Stomach (tissue), 4 donors: ENCODE measurements at regions not wholly inside any gene's neighbourhood (a gene's known extent, or its start where the extent isn't known, plus 50 kb on each side); places are given as distances from the start of the nearest gene placed in this dataset.

Source experiments
- POLR2A ChIP-seq, 4 donors: fragments of 450-650 bp; IDR thresholded peaks; one replicate each; pipeline ENCODE4 v1.6.1; 2016; ENCODE audit warnings: antibody characterized with exemption in 4 of 4, control low read depth in 2 of 4, mild to moderate bottlenecking in 1 of 4, moderate library complexity in 1 of 4
- POLR2AphosphoS5 ChIP-seq, 3 donors: sonication (generic); formaldehyde crosslinking; IDR thresholded peaks; one replicate each; pipeline ENCODE4 v1.6.1; 2016; ENCODE audit warnings: antibody characterized with exemption in 3 of 3
- TF ChIP-seq, protein P1 (sequence below), 7 experiments: fragments of 450-650 bp in 4 of 7; fragments of 200-600 bp in 3 of 7; sonication (generic) in 3 of 7; IDR thresholded peaks; one replicate each; pipeline ENCODE4 v1.5.1; 2016 to 2019; ENCODE audit warnings: antibody characterized with exemption in 7 of 7, control low read depth in 2 of 7, mild to moderate bottlenecking in 1 of 7

- TF ChIP-seq, protein P1, sequence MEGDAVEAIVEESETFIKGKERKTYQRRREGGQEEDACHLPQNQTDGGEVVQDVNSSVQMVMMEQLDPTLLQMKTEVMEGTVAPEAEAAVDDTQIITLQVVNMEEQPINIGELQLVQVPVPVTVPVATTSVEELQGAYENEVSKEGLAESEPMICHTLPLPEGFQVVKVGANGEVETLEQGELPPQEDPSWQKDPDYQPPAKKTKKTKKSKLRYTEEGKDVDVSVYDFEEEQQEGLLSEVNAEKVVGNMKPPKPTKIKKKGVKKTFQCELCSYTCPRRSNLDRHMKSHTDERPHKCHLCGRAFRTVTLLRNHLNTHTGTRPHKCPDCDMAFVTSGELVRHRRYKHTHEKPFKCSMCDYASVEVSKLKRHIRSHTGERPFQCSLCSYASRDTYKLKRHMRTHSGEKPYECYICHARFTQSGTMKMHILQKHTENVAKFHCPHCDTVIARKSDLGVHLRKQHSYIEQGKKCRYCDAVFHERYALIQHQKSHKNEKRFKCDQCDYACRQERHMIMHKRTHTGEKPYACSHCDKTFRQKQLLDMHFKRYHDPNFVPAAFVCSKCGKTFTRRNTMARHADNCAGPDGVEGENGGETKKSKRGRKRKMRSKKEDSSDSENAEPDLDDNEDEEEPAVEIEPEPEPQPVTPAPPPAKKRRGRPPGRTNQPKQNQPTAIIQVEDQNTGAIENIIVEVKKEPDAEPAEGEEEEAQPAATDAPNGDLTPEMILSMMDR (IDR thresholded peaks at IDR 0.05), result no peak
- no peak for TF ChIP-seq POLR2A (IDR thresholded peaks at IDR 0.05)
- no peak for TF ChIP-seq POLR2AphosphoS5 (IDR thresholded peaks at IDR 0.05)
Measured at GRCh38 chr12:45560689-45561088, 168.8 kb upstream of the ARID2 start.
